CD14-positive monocyte (primary cell): ENCODE measurements at regions not wholly inside any gene's neighbourhood (a gene's known extent, or its start where the extent isn't known, plus 50 kb on each side); places are given as distances from the start of the nearest gene placed in this dataset.

ENCODE experiments used
- DNase-seq, 3 donors: peaks; one replicate each; pipeline ENCODE4 v3.0.0-alpha.2; 2011 to 2022
- H2AFZ ChIP-seq: 2 replicates; pipeline ENCODE4 v1.6.0; 2012; ENCODE audit warnings: mild to moderate bottlenecking, low read depth, low read length, inconsistent platforms; ENCODE audit not compliant: insufficient read depth, poor library complexity, severe bottlenecking
- H3K27ac ChIP-seq, 2 donors: 1 replicate in 1 of 2; 2 replicates in 1 of 2; pipeline ENCODE4 v1.5.1; 2012 to 2013; ENCODE audit warnings: low read length in 2 of 2, control low read depth in 1 of 2, inconsistent platforms in 1 of 2, low read depth in 1 of 2, mild to moderate bottlenecking in 1 of 2
- H3K27me3 ChIP-seq, 2 donors: one replicate each; pipeline versions ENCODE4 v1.6.0 to v1.6.1; 2011 to 2013; ENCODE audit warnings: low read length in 2 of 2; ENCODE audit not compliant: control insufficient read depth in 2 of 2, insufficient read depth in 2 of 2
- H3K36me3 ChIP-seq, 2 donors: replicated peaks in 1 of 2; 1 replicate in 1 of 2; 2 replicates in 1 of 2; pipeline versions ENCODE4 v1.5.1 to v1.6.1; 2012 to 2013; ENCODE audit warnings: low read length in 2 of 2, control low read depth in 1 of 2, inconsistent platforms in 1 of 2, mild to moderate bottlenecking in 1 of 2; ENCODE audit not compliant: insufficient read depth in 2 of 2, control insufficient read depth in 1 of 2
- H3K4me1 ChIP-seq, 2 donors: 1 replicate in 1 of 2; 2 replicates in 1 of 2; pipeline versions ENCODE4 v1.5.1 to v1.6.1; 2012 to 2013; ENCODE audit warnings: low read length in 2 of 2, control low read depth in 1 of 2, inconsistent platforms in 1 of 2, mild to moderate bottlenecking in 1 of 2, moderate library complexity in 1 of 2; ENCODE audit not compliant: insufficient read depth in 2 of 2, control insufficient read depth in 1 of 2
- H3K4me2 ChIP-seq: replicated peaks from 2 replicates; pipeline ENCODE3; 2012; ENCODE audit warnings: low read length, moderate library complexity, mild to moderate bottlenecking; ENCODE audit not compliant: poor library complexity, severe bottlenecking; ENCODE audit errors: extremely low read depth
- H3K4me3 ChIP-seq, 3 experiments: fragments of 200-600 bp in 1 of 3; sonication (generic) in 1 of 3; replicated peaks in 1 of 3; 1 replicate in 2 of 3; 2 replicates in 1 of 3; pipeline ENCODE4 v1.5.1; 2011 to 2013; ENCODE audit warnings: low read length in 3 of 3, mild to moderate bottlenecking in 3 of 3, control low read depth in 2 of 3, low read depth in 2 of 3, inconsistent platforms in 1 of 3, moderate library complexity in 1 of 3
- H3K79me2 ChIP-seq: 2 replicates; pipeline ENCODE4 v1.6.0; 2012; ENCODE audit warnings: mild to moderate bottlenecking, control low read depth, inconsistent platforms, low read length, moderate library complexity; ENCODE audit not compliant: insufficient read depth
- H3K9ac ChIP-seq: 2 replicates; pipeline ENCODE4 v1.6.0; 2017; ENCODE audit warnings: low read length, mild to moderate bottlenecking; ENCODE audit not compliant: insufficient read depth, poor library complexity, severe bottlenecking
- H3K9me3 ChIP-seq, 2 donors: replicated peaks in 1 of 2; 1 replicate in 1 of 2; 2 replicates in 1 of 2; pipeline versions ENCODE4 v1.5.1 to v1.6.1; 2012 to 2013; ENCODE audit warnings: low read length in 2 of 2, control low read depth in 1 of 2; ENCODE audit not compliant: control insufficient read depth in 1 of 2, insufficient read depth in 1 of 2
- H4K20me1 ChIP-seq: 2 replicates; pipeline ENCODE4 v1.6.0; 2012; ENCODE audit warnings: mild to moderate bottlenecking, low read length, control low read depth, moderate library complexity; ENCODE audit not compliant: insufficient read depth
- H3K27ac Mint-ChIP-seq, 7 donors: one replicate each; pipeline ENCODE4 v1.8.0; 2020; ENCODE audit warnings: mild to moderate bottlenecking in 7 of 7, mixed read lengths in 7 of 7, moderate library complexity in 6 of 7, inconsistent platforms in 2 of 7
- H3K27me3 Mint-ChIP-seq, 3 donors: one replicate each; pipeline ENCODE4 v1.8.0; 2021 to 2022; ENCODE audit warnings: low read depth in 3 of 3, mild to moderate bottlenecking in 3 of 3, mixed read lengths in 3 of 3, moderate library complexity in 3 of 3, inconsistent platforms in 1 of 3
- H3K36me3 Mint-ChIP-seq, 2 donors: one replicate each; pipeline ENCODE4 v1.8.0; 2020; ENCODE audit warnings: mixed read lengths in 2 of 2, inconsistent platforms in 1 of 2, mild to moderate bottlenecking in 1 of 2
- H3K4me1 Mint-ChIP-seq: one replicate; pipeline ENCODE4 v1.8.0; 2020; ENCODE audit warnings: mild to moderate bottlenecking, mixed read lengths
- H3K4me3 Mint-ChIP-seq, 2 donors: one replicate each; pipeline ENCODE4 v1.8.0; 2020; ENCODE audit warnings: mild to moderate bottlenecking in 2 of 2, mixed read lengths in 2 of 2, moderate library complexity in 1 of 2
- H3K9me3 Mint-ChIP-seq, 7 donors: one replicate each; pipeline ENCODE4 v1.8.0; 2020 to 2022; ENCODE audit warnings: mixed read lengths in 7 of 7, mild to moderate bottlenecking in 6 of 7, moderate library complexity in 6 of 7, inconsistent platforms in 2 of 7
- CTCF ChIP-seq: fragments of 200-600 bp; IDR thresholded peaks from one replicate; pipeline ENCODE4 v1.8.0; 2022; ENCODE audit warnings: antibody characterized with exemption, mild to moderate bottlenecking
- WGBS: methylation state at CpG from one replicate; pipeline ENCODE4 v1.1.5; 2013; ENCODE audit warnings: missing lambda C conversion rate; ENCODE audit not compliant: insufficient coverage; 5-methylcytosine and 5-hydroxymethylcytosine counted together
- intact Hi-C, 2 donors: fragments of 100-400 bp; cut with micrococcal nuclease; formaldehyde crosslinking; loops; one replicate each; pipeline versions ENCODE4 v1.15.0 to v1.15.1; 2023

- Histone ChIP-seq H3K27me3 (no peaks in the 10 kb centered on the region), H3K4me3 (no peak overlapping the region), H3K9ac (no peak overlapping the region), H3K79me2 (no peaks in the 10 kb centered on the region), H3K9me3 (peaks cover 0 to 9% of the 10 kb centered on the region in 2 donors), H2AFZ (no peak overlapping the region), H3K4me2 (no peak overlapping the region), H3K27ac (no peak overlapping the region), H3K4me1 (peaks cover 0 to 5% of the 10 kb centered on the region in 2 donors), H4K20me1 (no peaks in the 10 kb centered on the region), H3K36me3 (no peaks in the 10 kb centered on the region)
- Mint-ChIP-seq H3K4me1 (no peaks in the 10 kb centered on the region), H3K27me3 (peaks cover 0 to 3% (median 1%) of the 10 kb centered on the region in 3 donors), H3K9me3 (peaks cover 0 to 15% (median 6%) of the 10 kb centered on the region in 7 donors), H3K36me3 (no peaks in the 10 kb centered on the region), H3K4me3 (no peak overlapping the region), H3K27ac (no peak overlapping the region)
- intact Hi-C loops, result no loop called here
- TF ChIP-seq CTCF, result no peak
- DNase-seq, result no peak
- WGBS, result 100% methylated on average over 2 of the region's 2 CpGs
Measured at GRCh38 chr4:174435974-174436373, 86.3 kb downstream of the HPGD start.

- no peak overlapping the region for H2AFZ ChIP-seq
- no peak overlapping the region for H3K4me3 ChIP-seq
- H3K4me3 Mint-ChIP-seq, result no peak overlapping the region
- no peak overlapping the region for H3K27ac ChIP-seq
- H3K4me1 ChIP-seq, result peaks cover 0 to 5% of the 10 kb centered on the region in 2 donors
- peaks cover 0 to 3% (median 0%) of the 10 kb centered on the region in 3 donors for H3K27me3 Mint-ChIP-seq
- H3K9ac ChIP-seq, result no peak overlapping the region
- intact Hi-C loops, result no loop called here
- H4K20me1 ChIP-seq, result no peaks in the 10 kb centered on the region
- no peaks in the 10 kb centered on the region for H3K36me3 ChIP-seq
- TF ChIP-seq CTCF, result no peak
- DNase-seq, result no peak
- H3K9me3 ChIP-seq, result no peaks in the 10 kb centered on the region
- peaks cover 0 to 7% (median 0%) of the 10 kb centered on the region in 7 donors for H3K9me3 Mint-ChIP-seq
- no peaks in the 10 kb centered on the region for H3K4me1 Mint-ChIP-seq
- no peaks in the 10 kb centered on the region for H3K79me2 ChIP-seq
- no peak overlapping the region for H3K4me2 ChIP-seq
- 70% methylated on average over 2 of the region's 4 CpGs for WGBS
- no peak overlapping the region for H3K27ac Mint-ChIP-seq
- H3K36me3 Mint-ChIP-seq, result no peaks in the 10 kb centered on the region
- H3K27me3 ChIP-seq, result no peaks in the 10 kb centered on the region
Measured at GRCh38 chr4:174434455-174434854, 87.8 kb downstream of the HPGD start.
